ENCODE measurements at regions not wholly inside any gene's neighbourhood (a gene's known extent, or its start where the extent isn't known, plus 50 kb on each side); places are given as distances from the start of the nearest gene placed in this dataset.

- no peaks in the 10 kb centered on the region for H3K9me3 ChIP-seq (replicated peaks in 1 of 2; ENCODE audit: control insufficient read depth in 2 of 2, insufficient read depth in 1 of 2, low read depth in 1 of 2, low read length in 2 of 2)
- no peak overlapping the region for H3K23ac ChIP-seq (ENCODE audit: low read depth, low read length, poor library complexity)
- no peak overlapping the region for H2AFZ ChIP-seq (ENCODE audit: low read length)
- WGBS, 2 donors (ENCODE audit: extremely low coverage in 2 of 2, insufficient read length in 2 of 2, insufficient replicate concordance in 1 of 2), result no CpG with 5 or more reads among the region's 7 CpGs
- no peak overlapping the region for H3K9ac ChIP-seq (ENCODE audit: low read depth, low read length, poor library complexity)
- no peak overlapping the region for H2BK12ac ChIP-seq (ENCODE audit: low read length)
- no peak overlapping the region for H3K27ac ChIP-seq (replicated peaks; ENCODE audit: low read length)
- H3K4ac ChIP-seq (ENCODE audit: low read length), result no peak overlapping the region
- no peaks in the 10 kb centered on the region for H3K27me3 ChIP-seq (ENCODE audit: control insufficient read depth in 3 of 3, insufficient read depth in 3 of 3, low read depth in 1 of 3, low read length in 3 of 3)
- H3K4me2 ChIP-seq (ENCODE audit: insufficient read depth, low read length, poor library complexity, severe bottlenecking), result no peak overlapping the region
- no peak for DNase-seq (ENCODE audit: low spot score)
- no peak overlapping the region for H2BK5ac ChIP-seq (ENCODE audit: low read length)
- no peaks in the 10 kb centered on the region for H3K36me3 ChIP-seq (replicated peaks in 1 of 2; ENCODE audit: control insufficient read depth in 2 of 2, insufficient read depth in 2 of 2, low read length in 2 of 2)
- H3K4me1 ChIP-seq (ENCODE audit: control insufficient read depth in 2 of 2, insufficient read depth in 1 of 2, low read depth in 1 of 2, low read length in 2 of 2), result no peaks in the 10 kb centered on the region
- no peak overlapping the region for H3K14ac ChIP-seq (ENCODE audit: low read length)
- H4K91ac ChIP-seq (ENCODE audit: low read depth, low read length, poor library complexity), result no peak overlapping the region
- H2AK5ac ChIP-seq (ENCODE audit: low read depth, low read length), result no peak overlapping the region
- no peak overlapping the region for H2BK120ac ChIP-seq (ENCODE audit: low read depth, low read length)
- no peak overlapping the region for H2BK15ac ChIP-seq (ENCODE audit: low read length)
- H3K79me1 ChIP-seq (ENCODE audit: low read depth, low read length), result no peaks in the 10 kb centered on the region
- H3K4me3 ChIP-seq (ENCODE audit: low read length in 2 of 2), result no peak overlapping the region
- H4K8ac ChIP-seq (ENCODE audit: low read depth, low read length), result no peak overlapping the region
- no peak overlapping the region for H3K18ac ChIP-seq (ENCODE audit: low read length)
These were observed 275.6 kb upstream of the ID2 start for GRCh38 chr2:8406271-8406670.

- Histone ChIP-seq H3K23ac (ENCODE audit: low read depth, low read length, poor library complexity) (no peak overlapping the region), H2BK15ac (ENCODE audit: low read length) (no peak overlapping the region), H2AFZ (ENCODE audit: low read length) (peak overlapping the region; percentile 12), H3K4me1 (ENCODE audit: control insufficient read depth in 2 of 2, insufficient read depth in 1 of 2, low read depth in 1 of 2, low read length in 2 of 2) (peaks cover under 1 to 4% of the 10 kb centered on the region in 2 donors), H3K18ac (ENCODE audit: low read length) (no peak overlapping the region), H4K91ac (ENCODE audit: low read depth, low read length, poor library complexity) (no peak overlapping the region), H3K9me3 (replicated peaks in 1 of 2; ENCODE audit: control insufficient read depth in 2 of 2, insufficient read depth in 1 of 2, low read depth in 1 of 2, low read length in 2 of 2) (no peaks in the 10 kb centered on the region), H3K4me3 (ENCODE audit: low read length in 2 of 2) (no peak overlapping the region), H3K36me3 (replicated peaks in 1 of 2; ENCODE audit: control insufficient read depth in 2 of 2, insufficient read depth in 2 of 2, low read length in 2 of 2) (no peaks in the 10 kb centered on the region), H4K8ac (ENCODE audit: low read depth, low read length) (no peak overlapping the region), H3K14ac (ENCODE audit: low read length) (no peak overlapping the region), H3K4ac (ENCODE audit: low read length) (no peak overlapping the region), H2BK5ac (ENCODE audit: low read length) (no peak overlapping the region), H3K4me2 (ENCODE audit: insufficient read depth, low read length, poor library complexity, severe bottlenecking) (no peak overlapping the region), H3K27me3 (ENCODE audit: control insufficient read depth in 3 of 3, insufficient read depth in 3 of 3, low read depth in 1 of 3, low read length in 3 of 3) (no peaks in the 10 kb centered on the region), H3K79me1 (ENCODE audit: low read depth, low read length) (no peaks in the 10 kb centered on the region), H3K9ac (ENCODE audit: low read depth, low read length, poor library complexity) (no peak overlapping the region), H3K27ac (replicated peaks; ENCODE audit: low read length) (no peak overlapping the region), H2BK12ac (ENCODE audit: low read length) (no peak overlapping the region), H2BK120ac (ENCODE audit: low read depth, low read length) (no peak overlapping the region), H2AK5ac (ENCODE audit: low read depth, low read length) (no peak overlapping the region)
- no peak for DNase-seq (ENCODE audit: low spot score)
- WGBS, 2 donors (ENCODE audit: extremely low coverage in 2 of 2, insufficient read length in 2 of 2, insufficient replicate concordance in 1 of 2), result no CpG with 5 or more reads among the region's 3 CpGs
These were observed 274.5 kb upstream of the ID2 start for GRCh38 chr2:8407332-8407731.

- Histone ChIP-seq H3K4me3 (ENCODE audit: low read length in 2 of 2) (no peak overlapping the region), H3K23ac (ENCODE audit: low read depth, low read length, poor library complexity) (no peak overlapping the region), H3K9ac (ENCODE audit: low read depth, low read length, poor library complexity) (no peak overlapping the region), H2AK5ac (ENCODE audit: low read depth, low read length) (no peak overlapping the region), H2BK5ac (ENCODE audit: low read length) (no peak overlapping the region), H3K14ac (ENCODE audit: low read length) (no peak overlapping the region), H3K18ac (ENCODE audit: low read length) (no peak overlapping the region), H3K27me3 (ENCODE audit: control insufficient read depth in 3 of 3, insufficient read depth in 3 of 3, low read depth in 1 of 3, low read length in 3 of 3) (no peaks in the 10 kb centered on the region), H3K4me2 (ENCODE audit: insufficient read depth, low read length, poor library complexity, severe bottlenecking) (no peak overlapping the region), H4K8ac (ENCODE audit: low read depth, low read length) (no peak overlapping the region), H4K91ac (ENCODE audit: low read depth, low read length, poor library complexity) (no peak overlapping the region), H3K4ac (ENCODE audit: low read length) (no peak overlapping the region), H2AFZ (ENCODE audit: low read length) (peak overlapping the region; percentile 6), H3K79me1 (ENCODE audit: low read depth, low read length) (no peaks in the 10 kb centered on the region), H2BK15ac (ENCODE audit: low read length) (no peak overlapping the region), H3K4me1 (ENCODE audit: control insufficient read depth in 2 of 2, insufficient read depth in 1 of 2, low read depth in 1 of 2, low read length in 2 of 2) (peaks cover 6 to 10% of the 10 kb centered on the region in 2 donors), H3K36me3 (replicated peaks in 1 of 2; ENCODE audit: control insufficient read depth in 2 of 2, insufficient read depth in 2 of 2, low read length in 2 of 2) (no peaks in the 10 kb centered on the region), H3K27ac (replicated peaks; ENCODE audit: low read length) (no peak overlapping the region), H3K9me3 (replicated peaks in 1 of 2; ENCODE audit: control insufficient read depth in 2 of 2, insufficient read depth in 1 of 2, low read depth in 1 of 2, low read length in 2 of 2) (no peaks in the 10 kb centered on the region), H2BK120ac (ENCODE audit: low read depth, low read length) (no peak overlapping the region), H2BK12ac (ENCODE audit: low read length) (no peak overlapping the region)
- no CpG with 5 or more reads among the region's 8 CpGs for WGBS, 2 donors (ENCODE audit: extremely low coverage in 2 of 2, insufficient read length in 2 of 2, insufficient replicate concordance in 1 of 2)
- DNase-seq (ENCODE audit: low spot score), result no peak
These were observed 273.0 kb upstream of the ID2 start for GRCh38 chr2:8408560-8409460.

- H2BK12ac ChIP-seq (ENCODE audit: low read length), result no peak overlapping the region
- H4K8ac ChIP-seq (ENCODE audit: low read depth, low read length), result no peak overlapping the region
- no peak overlapping the region for H2BK5ac ChIP-seq (ENCODE audit: low read length)
- no peak overlapping the region for H2AK5ac ChIP-seq (ENCODE audit: low read depth, low read length)
- WGBS, 2 donors (ENCODE audit: extremely low coverage in 2 of 2, insufficient read length in 2 of 2, insufficient replicate concordance in 1 of 2), result no CpG with 5 or more reads among the region's 5 CpGs
- H2BK15ac ChIP-seq (ENCODE audit: low read length), result no peak overlapping the region
- no peak overlapping the region for H3K9ac ChIP-seq (ENCODE audit: low read depth, low read length, poor library complexity)
- no peaks in the 10 kb centered on the region for H3K9me3 ChIP-seq (replicated peaks in 1 of 2; ENCODE audit: control insufficient read depth in 2 of 2, insufficient read depth in 1 of 2, low read depth in 1 of 2, low read length in 2 of 2)
- DNase-seq (ENCODE audit: low spot score), result no peak
- no peak overlapping the region for H2AFZ ChIP-seq (ENCODE audit: low read length)
- no peak overlapping the region for H3K27ac ChIP-seq (replicated peaks; ENCODE audit: low read length)
- no peaks in the 10 kb centered on the region for H3K79me1 ChIP-seq (ENCODE audit: low read depth, low read length)
- no peak overlapping the region for H3K14ac ChIP-seq (ENCODE audit: low read length)
- peaks cover 6 to 10% of the 10 kb centered on the region in 2 donors for H3K4me1 ChIP-seq (ENCODE audit: control insufficient read depth in 2 of 2, insufficient read depth in 1 of 2, low read depth in 1 of 2, low read length in 2 of 2)
- no peak overlapping the region for H3K4ac ChIP-seq (ENCODE audit: low read length)
- H3K4me2 ChIP-seq (ENCODE audit: insufficient read depth, low read length, poor library complexity, severe bottlenecking), result no peak overlapping the region
- H2BK120ac ChIP-seq (ENCODE audit: low read depth, low read length), result no peak overlapping the region
- no peak overlapping the region for H3K23ac ChIP-seq (ENCODE audit: low read depth, low read length, poor library complexity)
- no peak overlapping the region for H4K91ac ChIP-seq (ENCODE audit: low read depth, low read length, poor library complexity)
- no peaks in the 10 kb centered on the region for H3K27me3 ChIP-seq (ENCODE audit: control insufficient read depth in 3 of 3, insufficient read depth in 3 of 3, low read depth in 1 of 3, low read length in 3 of 3)
- no peaks in the 10 kb centered on the region for H3K36me3 ChIP-seq (replicated peaks in 1 of 2; ENCODE audit: control insufficient read depth in 2 of 2, insufficient read depth in 2 of 2, low read length in 2 of 2)
- H3K4me3 ChIP-seq (ENCODE audit: low read length in 2 of 2), result no peak overlapping the region
- no peak overlapping the region for H3K18ac ChIP-seq (ENCODE audit: low read length)
These were observed 272.2 kb upstream of the ID2 start for GRCh38 chr2:8409461-8410260.

Measured in neuronal stem cell (in vitro differentiated cells).